HFFc6 (cell line): ENCODE measurements at regions not wholly inside any gene's neighbourhood (a gene's known extent, or its start where the extent isn't known, plus 50 kb on each side); places are given as distances from the start of the nearest gene placed in this dataset.

Source experiments
- DNase-seq: peaks from one replicate; pipeline ENCODE4 v3.0.0-alpha.2; 2018
- H3K27ac Mint-ChIP-seq: 2 replicates; pipeline ENCODE4 v1.8.0; 2020; ENCODE audit warnings: mild to moderate bottlenecking, mixed read lengths
- H3K27me3 Mint-ChIP-seq: 2 replicates; pipeline ENCODE4 v1.8.0; 2021; ENCODE audit warnings: mild to moderate bottlenecking, moderate library complexity, mixed read lengths; ENCODE audit not compliant: insufficient read depth
- H3K36me3 Mint-ChIP-seq: 2 replicates; pipeline ENCODE4 v1.8.0; 2021; ENCODE audit warnings: low read depth, mixed read lengths
- H3K4me1 Mint-ChIP-seq: 2 replicates; pipeline ENCODE4 v1.8.0; 2020; ENCODE audit warnings: low read depth, mixed read lengths
- H3K4me3 Mint-ChIP-seq: 2 replicates; pipeline ENCODE4 v1.8.0; 2020; ENCODE audit warnings: mild to moderate bottlenecking, moderate library complexity, mixed read lengths
- H3K9me3 Mint-ChIP-seq: 2 replicates; pipeline ENCODE4 v1.8.0; 2020; ENCODE audit warnings: mild to moderate bottlenecking, mixed read lengths
- TF ChIP-seq, protein P1 (sequence below): fragments of 200-600 bp; sonication (generic); IDR thresholded peaks from 2 replicates; pipeline ENCODE4 v1.5.0; 2021; ENCODE audit warnings: antibody characterized with exemption, mild to moderate bottlenecking

DNA sequence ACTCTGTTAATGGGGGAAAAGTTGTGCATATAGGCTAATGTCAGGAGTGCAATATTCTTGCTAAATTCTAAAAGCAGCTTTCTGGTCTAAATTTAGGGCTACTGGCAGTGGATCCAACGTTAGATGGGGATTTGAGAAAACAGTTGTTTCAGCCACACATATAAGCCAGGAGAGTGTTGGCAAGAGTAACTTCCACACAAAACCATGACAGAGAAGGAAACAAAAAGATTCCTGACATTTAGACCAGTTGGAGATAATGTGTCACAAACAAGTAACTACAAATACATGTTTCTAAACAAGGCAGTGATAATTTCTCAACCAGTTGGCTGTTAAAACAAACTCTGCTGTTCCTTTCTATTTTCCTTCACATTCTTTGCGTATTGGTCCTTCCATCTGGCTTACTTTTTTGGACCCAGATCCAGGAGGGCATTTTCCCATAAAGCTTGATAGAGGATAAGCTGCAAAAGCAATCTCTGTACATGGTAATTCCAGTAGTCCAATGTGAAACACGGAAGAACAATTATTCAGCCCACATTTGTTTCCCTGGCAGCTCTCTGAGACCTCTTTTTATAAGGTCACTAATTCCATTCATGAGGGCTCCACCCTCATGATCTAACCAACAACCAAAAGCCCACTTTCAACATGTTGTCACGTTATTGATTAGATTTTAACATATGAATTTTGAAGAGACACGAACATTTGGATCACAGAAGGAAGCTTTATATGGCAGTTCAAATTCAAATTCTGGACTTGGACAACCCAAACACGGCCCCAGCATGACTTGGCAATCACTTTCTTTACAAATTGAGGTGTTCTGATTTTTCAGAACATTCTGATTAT is 1888.6 kb downstream of the MRPL39 start:
- TF ChIP-seq, protein P1, sequence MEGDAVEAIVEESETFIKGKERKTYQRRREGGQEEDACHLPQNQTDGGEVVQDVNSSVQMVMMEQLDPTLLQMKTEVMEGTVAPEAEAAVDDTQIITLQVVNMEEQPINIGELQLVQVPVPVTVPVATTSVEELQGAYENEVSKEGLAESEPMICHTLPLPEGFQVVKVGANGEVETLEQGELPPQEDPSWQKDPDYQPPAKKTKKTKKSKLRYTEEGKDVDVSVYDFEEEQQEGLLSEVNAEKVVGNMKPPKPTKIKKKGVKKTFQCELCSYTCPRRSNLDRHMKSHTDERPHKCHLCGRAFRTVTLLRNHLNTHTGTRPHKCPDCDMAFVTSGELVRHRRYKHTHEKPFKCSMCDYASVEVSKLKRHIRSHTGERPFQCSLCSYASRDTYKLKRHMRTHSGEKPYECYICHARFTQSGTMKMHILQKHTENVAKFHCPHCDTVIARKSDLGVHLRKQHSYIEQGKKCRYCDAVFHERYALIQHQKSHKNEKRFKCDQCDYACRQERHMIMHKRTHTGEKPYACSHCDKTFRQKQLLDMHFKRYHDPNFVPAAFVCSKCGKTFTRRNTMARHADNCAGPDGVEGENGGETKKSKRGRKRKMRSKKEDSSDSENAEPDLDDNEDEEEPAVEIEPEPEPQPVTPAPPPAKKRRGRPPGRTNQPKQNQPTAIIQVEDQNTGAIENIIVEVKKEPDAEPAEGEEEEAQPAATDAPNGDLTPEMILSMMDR = no peak
- Mint-ChIP-seq H3K36me3 (peaks cover 6% of the 10 kb centered on the region; the same call in 1 of the 2 replicates), H3K4me1 (no peaks in the 10 kb centered on the region), H3K27ac (no peak overlapping the region), H3K4me3 (no peak overlapping the region), H3K9me3 (peaks cover 66% of the 10 kb centered on the region), H3K27me3 (no peaks in the 10 kb centered on the region)
- DNase-seq = no peak

DNA sequence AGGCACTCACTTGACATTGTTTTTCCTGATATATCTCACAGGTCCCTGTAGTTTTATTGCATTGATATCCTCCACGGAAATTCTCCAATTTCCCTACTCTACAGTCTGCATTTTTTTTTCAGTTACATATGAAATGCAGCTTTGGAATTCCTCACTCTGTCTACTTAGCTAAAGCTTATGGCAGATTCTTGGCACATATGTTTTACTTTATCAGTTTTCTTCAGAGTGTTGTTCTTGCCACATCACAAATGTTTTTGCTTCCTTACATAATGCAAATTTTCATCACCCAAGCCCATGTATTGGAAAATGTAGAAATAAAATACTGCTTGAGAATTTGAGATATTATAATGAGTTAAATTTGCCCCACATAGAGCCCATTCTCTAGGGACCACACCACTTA is 1895.1 kb downstream of the MRPL39 start:
- no peaks in the 10 kb centered on the region for H3K36me3 Mint-ChIP-seq
- no peak overlapping the region for H3K4me3 Mint-ChIP-seq
- TF ChIP-seq, protein P1 = no peak
- H3K27me3 Mint-ChIP-seq = no peaks in the 10 kb centered on the region
- no peak for DNase-seq
- H3K4me1 Mint-ChIP-seq = no peaks in the 10 kb centered on the region
- H3K27ac Mint-ChIP-seq = no peak overlapping the region
- peaks cover 38% of the 10 kb centered on the region for H3K9me3 Mint-ChIP-seq

DNA sequence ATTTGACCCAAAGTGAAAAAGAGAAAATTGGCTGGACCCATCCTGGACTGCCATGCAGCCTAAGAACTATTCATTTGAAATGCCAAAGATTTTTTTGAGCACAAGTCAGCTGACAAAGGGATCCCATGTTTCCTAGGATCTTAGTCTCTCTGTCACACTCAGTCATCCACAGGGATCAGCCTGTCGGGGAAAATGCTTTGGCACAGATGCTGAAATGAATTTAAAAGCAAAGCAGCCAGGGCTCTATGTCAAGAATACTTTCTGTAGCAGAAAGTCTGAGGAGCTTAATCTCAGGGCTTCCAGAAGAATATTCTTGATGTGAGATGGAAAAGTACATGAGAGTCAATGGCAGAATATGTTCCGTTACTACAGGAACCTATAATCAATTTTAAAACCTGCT is 1900.8 kb downstream of the MRPL39 start:
- no peak overlapping the region for H3K4me3 Mint-ChIP-seq
- H3K9me3 Mint-ChIP-seq = peaks cover 46% of the 10 kb centered on the region
- H3K27ac Mint-ChIP-seq = no peak overlapping the region
- TF ChIP-seq, protein P1 = no peak
- H3K4me1 Mint-ChIP-seq = no peaks in the 10 kb centered on the region
- peaks cover 10% of the 10 kb centered on the region; the same call in 1 of the 2 replicates for H3K36me3 Mint-ChIP-seq
- no peak for DNase-seq
- no peaks in the 10 kb centered on the region for H3K27me3 Mint-ChIP-seq

DNA sequence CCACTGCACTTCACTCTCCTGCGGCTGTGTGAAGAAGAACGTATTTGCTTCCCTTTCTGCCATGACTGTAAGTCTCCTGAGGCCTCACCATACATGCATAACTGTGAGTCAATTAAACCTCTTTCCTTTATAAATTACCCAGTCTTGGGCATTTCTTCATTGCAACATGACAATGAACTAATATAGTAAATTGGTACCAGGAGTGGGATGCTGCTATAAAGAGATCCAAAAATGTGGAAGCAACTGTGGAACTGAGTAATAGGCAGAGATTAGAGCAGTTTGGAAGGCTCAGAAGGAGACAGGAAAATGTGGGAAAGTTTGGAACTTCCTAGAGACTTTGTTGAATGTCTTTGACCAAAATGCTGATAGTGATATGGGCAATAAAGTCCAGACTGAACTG is 1907.9 kb downstream of the MRPL39 start:
- TF ChIP-seq, protein P1 = no peak
- Mint-ChIP-seq H3K9me3 (peaks cover 60% of the 10 kb centered on the region), H3K36me3 (peaks cover 16% of the 10 kb centered on the region; the same call in 1 of the 2 replicates), H3K27me3 (no peaks in the 10 kb centered on the region), H3K4me1 (no peaks in the 10 kb centered on the region), H3K27ac (no peak overlapping the region), H3K4me3 (no peak overlapping the region)
- no peak for DNase-seq

DNA sequence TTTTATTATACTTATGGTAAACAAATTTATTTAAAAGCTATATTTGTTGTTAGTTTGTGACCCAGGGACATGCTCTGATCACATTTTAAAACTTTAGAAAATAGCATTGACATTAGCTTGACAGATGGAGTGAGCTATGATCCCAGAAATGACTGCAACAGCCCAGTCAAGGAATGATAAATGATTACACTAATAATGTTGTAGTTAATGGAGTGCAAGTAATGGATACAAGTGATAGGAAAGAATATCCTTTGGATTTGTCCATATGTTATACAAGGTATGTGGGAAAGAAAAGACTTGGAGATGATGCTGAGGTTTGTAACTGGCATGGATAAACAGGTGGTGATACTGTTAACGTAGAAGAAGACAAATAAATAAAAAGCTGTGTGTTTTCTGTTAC is 1908.7 kb downstream of the MRPL39 start:
- Mint-ChIP-seq H3K9me3 (peaks cover 54% of the 10 kb centered on the region), H3K36me3 (peaks cover 16% of the 10 kb centered on the region; the same call in 1 of the 2 replicates), H3K4me1 (no peaks in the 10 kb centered on the region), H3K27me3 (no peaks in the 10 kb centered on the region), H3K27ac (no peak overlapping the region), H3K4me3 (no peak overlapping the region)
- no peak for DNase-seq
- TF ChIP-seq, protein P1 = no peak
